PC-9 (cell line): ENCODE measurements at regions not wholly inside any gene's neighbourhood (a gene's known extent, or its start where the extent isn't known, plus 50 kb on each side); places are given as distances from the start of the nearest gene placed in this dataset.

ENCODE experiments used
- BruUV-seq: library from RNA; stranded (reverse); fragments of 400-500 nt; replicated peaks from 2 replicates; lab custom pipeline; 2021; lab: Mats Ljungman, UMichigan
- CTCF ChIA-PET: fragments of 300-600 bp; sonication (Branson Sonifier 250); formaldehyde crosslinking; loops from one replicate; lab custom pipeline; 2022; ENCODE audit warnings: antibody characterized with exemption; lab: Charles Lee
- POLR2A ChIA-PET: fragments of 300-600 bp; sonication (Branson Sonifier 250); formaldehyde crosslinking; loops from one replicate; lab custom pipeline; 2022; ENCODE audit warnings: antibody characterized with exemption; ENCODE audit not compliant: unreplicated experiment; lab: Charles Lee
- DNase-seq, 2 experiments: peaks; one replicate each; pipeline versions ENCODE4 v3.0.0 to v3.0.0-alpha.2; 2015 to 2022; ENCODE audit warnings: mixed read lengths in 1 of 2
- H2AFZ ChIP-seq: fragments of 200-600 bp; sonication (generic); 2 replicates; pipeline ENCODE4 v1.8.1; 2017; ENCODE audit warnings: antibody characterized with exemption
- H3F3A ChIP-seq: fragments of 200-600 bp; sonication (generic); 2 replicates; pipeline ENCODE4 v1.8.1; 2017; ENCODE audit warnings: antibody characterized with exemption, mild to moderate bottlenecking, low read depth; ENCODE audit not compliant: insufficient read depth
- H3K27ac ChIP-seq: fragments of 200-600 bp; sonication (generic); 2 replicates; pipeline ENCODE4 v1.6.1; 2016; ENCODE audit warnings: mixed run types
- H3K27me3 ChIP-seq: fragments of 200-600 bp; sonication (generic); 2 replicates; pipeline ENCODE4 v1.6.1; 2016; ENCODE audit warnings: low read depth, mixed run types; ENCODE audit not compliant: insufficient read depth
- H3K36me3 ChIP-seq: fragments of 200-600 bp; sonication (generic); 2 replicates; pipeline ENCODE4 v1.6.1; 2016; ENCODE audit warnings: low read depth, mixed run types
- H3K4me1 ChIP-seq: fragments of 200-600 bp; sonication (generic); replicated peaks from 2 replicates; pipeline ENCODE4 v1.6.1; 2016; ENCODE audit warnings: mixed run types; ENCODE audit not compliant: insufficient read depth
- H3K4me2 ChIP-seq: fragments of 200-600 bp; sonication (generic); 2 replicates; pipeline ENCODE4 v1.6.1; 2017; ENCODE audit warnings: mixed run types
- H3K4me3 ChIP-seq: fragments of 200-600 bp; sonication (generic); 2 replicates; pipeline ENCODE4 v1.6.1; 2016; ENCODE audit warnings: mixed run types
- H3K79me2 ChIP-seq: fragments of 200-600 bp; sonication (generic); 2 replicates; pipeline ENCODE4 v1.6.1; 2017; ENCODE audit warnings: low read depth, mixed run types
- H3K9me2 ChIP-seq: fragments of 200-600 bp; sonication (generic); 2 replicates; pipeline ENCODE4 v1.8.1; 2017; ENCODE audit warnings: mild to moderate bottlenecking; ENCODE audit not compliant: insufficient read depth
- H3K9me3 ChIP-seq: fragments of 200-600 bp; sonication (generic); 2 replicates; pipeline ENCODE4 v1.8.1; 2016; ENCODE audit warnings: low read depth; ENCODE audit not compliant: insufficient read depth
- H4K20me1 ChIP-seq: fragments of 200-600 bp; sonication (generic); 2 replicates; pipeline ENCODE4 v1.8.1; 2017; ENCODE audit not compliant: insufficient read depth
- EZH2 ChIP-seq: fragments of 200-600 bp; sonication (generic); IDR thresholded peaks from 2 replicates; pipeline ENCODE4 v1.8.0; 2017; ENCODE audit warnings: antibody characterized with exemption, low read depth
- intact Hi-C: fragments of 100-400 bp; cut with micrococcal nuclease; formaldehyde crosslinking; loops from one replicate; pipeline ENCODE4 v1.10.0; 2022; ENCODE audit not compliant: unreplicated experiment
- TF ChIP-seq, protein P1 (sequence below): fragments of 200-600 bp; sonication (generic); conservative IDR thresholded peaks from 2 replicates; pipeline ENCODE4 v1.6.1; 2017; ENCODE audit warnings: mixed run types, antibody characterized with exemption, mild to moderate bottlenecking, moderate library complexity

DNA sequence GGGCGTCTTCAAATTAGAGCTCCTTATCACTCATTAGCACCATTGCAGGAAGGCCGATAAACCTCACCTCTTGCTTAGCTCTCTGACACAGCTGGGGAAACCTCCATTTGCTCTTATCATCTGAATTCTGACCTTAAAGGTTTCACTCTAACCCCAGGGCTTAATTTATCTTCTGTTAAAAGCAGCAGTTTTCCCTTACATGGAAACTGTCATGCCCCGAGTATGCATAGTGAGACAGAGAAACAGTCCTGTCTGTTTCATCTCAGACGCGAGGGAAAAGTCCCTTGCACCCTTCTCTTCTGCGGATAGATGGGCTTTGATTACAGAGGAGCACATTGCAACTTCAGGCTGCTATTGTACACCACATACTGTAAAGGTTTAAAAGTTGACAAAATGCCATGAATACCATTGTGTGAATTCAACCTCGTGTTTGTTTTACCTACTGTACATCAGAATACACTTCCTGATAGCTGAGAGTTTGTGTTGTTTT is 191.5 kb upstream of the BMP2 start:
- Histone ChIP-seq H3K4me1 (no peaks in the 10 kb centered on the region), H3K9me3 (no peaks in the 10 kb centered on the region), H3K79me2 (no peaks in the 10 kb centered on the region), H3K36me3 (no peaks in the 10 kb centered on the region), H4K20me1 (no peaks in the 10 kb centered on the region), H3K4me2 (peak overlapping the region; percentile 31; the same call in 1 of the 2 replicates), H3K4me3 (no peak overlapping the region), H2AFZ (no peak overlapping the region), H3K27ac (no peak overlapping the region), H3K9me2 (no peaks in the 10 kb centered on the region), H3K27me3 (no peaks in the 10 kb centered on the region), H3F3A (no peaks in the 10 kb centered on the region)
- DNase-seq = no peak
- ChIA-PET CTCF (no interaction called here), POLR2A (no interaction called here)
- intact Hi-C loops = no loop called here
- no TSS peak for BruUV-seq
- TF ChIP-seq EZH2 = no peak
- TF ChIP-seq, protein P1, sequence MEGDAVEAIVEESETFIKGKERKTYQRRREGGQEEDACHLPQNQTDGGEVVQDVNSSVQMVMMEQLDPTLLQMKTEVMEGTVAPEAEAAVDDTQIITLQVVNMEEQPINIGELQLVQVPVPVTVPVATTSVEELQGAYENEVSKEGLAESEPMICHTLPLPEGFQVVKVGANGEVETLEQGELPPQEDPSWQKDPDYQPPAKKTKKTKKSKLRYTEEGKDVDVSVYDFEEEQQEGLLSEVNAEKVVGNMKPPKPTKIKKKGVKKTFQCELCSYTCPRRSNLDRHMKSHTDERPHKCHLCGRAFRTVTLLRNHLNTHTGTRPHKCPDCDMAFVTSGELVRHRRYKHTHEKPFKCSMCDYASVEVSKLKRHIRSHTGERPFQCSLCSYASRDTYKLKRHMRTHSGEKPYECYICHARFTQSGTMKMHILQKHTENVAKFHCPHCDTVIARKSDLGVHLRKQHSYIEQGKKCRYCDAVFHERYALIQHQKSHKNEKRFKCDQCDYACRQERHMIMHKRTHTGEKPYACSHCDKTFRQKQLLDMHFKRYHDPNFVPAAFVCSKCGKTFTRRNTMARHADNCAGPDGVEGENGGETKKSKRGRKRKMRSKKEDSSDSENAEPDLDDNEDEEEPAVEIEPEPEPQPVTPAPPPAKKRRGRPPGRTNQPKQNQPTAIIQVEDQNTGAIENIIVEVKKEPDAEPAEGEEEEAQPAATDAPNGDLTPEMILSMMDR = no peak

DNA sequence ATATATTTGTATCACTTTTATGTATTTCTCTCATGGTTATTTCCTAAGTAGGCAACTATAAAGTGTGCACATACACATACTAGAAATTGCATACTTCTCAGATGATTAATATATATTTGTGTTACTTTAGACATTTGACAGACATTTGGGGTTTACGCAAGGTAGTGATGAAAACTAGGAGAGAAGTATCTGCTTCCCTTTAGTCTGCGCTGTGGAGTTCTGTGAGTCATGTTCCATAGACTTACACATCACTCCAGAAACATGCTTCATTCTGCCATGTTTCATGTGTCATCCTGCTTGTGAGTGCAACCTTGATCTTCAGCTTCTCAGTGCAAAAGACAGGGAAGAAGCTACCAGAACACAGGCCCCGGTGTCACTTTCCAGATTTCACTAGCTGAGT is 200.7 kb upstream of the BMP2 start:
- no peaks in the 10 kb centered on the region for H3K36me3 ChIP-seq
- H3K79me2 ChIP-seq = no peaks in the 10 kb centered on the region
- H3K9me2 ChIP-seq = no peaks in the 10 kb centered on the region
- no peak overlapping the region for H3K27ac ChIP-seq
- no peak overlapping the region for H3K4me2 ChIP-seq
- BruUV-seq = no TSS peak
- no peaks in the 10 kb centered on the region for H3K4me1 ChIP-seq
- H3F3A ChIP-seq = no peaks in the 10 kb centered on the region
- H2AFZ ChIP-seq = no peak overlapping the region
- ChIA-PET POLR2A (no interaction called here), CTCF (no interaction called here)
- TF ChIP-seq EZH2 = no peak
- TF ChIP-seq, protein P1 = no peak
- DNase-seq = no peak
- intact Hi-C loops = no loop called here
- H3K4me3 ChIP-seq = no peak overlapping the region
- H3K9me3 ChIP-seq = no peaks in the 10 kb centered on the region
- H4K20me1 ChIP-seq = no peaks in the 10 kb centered on the region
- no peaks in the 10 kb centered on the region for H3K27me3 ChIP-seq

DNA sequence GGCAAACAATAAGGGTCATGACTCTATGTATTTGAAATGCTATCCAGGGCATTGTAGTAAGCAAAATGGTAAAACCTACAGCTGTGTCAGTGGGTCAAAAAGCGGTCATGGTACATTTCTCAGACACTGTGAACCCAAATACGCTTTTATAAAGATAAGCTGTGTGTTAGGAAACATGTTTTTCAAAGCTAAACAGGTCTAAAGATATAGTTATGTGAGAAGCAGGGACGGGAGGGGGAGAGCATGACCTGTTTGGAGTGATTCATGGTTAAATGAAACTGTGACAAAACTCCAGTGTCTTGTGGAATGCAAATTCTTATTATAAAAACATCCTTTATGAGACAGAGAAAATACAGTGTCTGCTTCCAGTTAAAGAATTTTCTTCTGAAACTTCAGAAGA is 205.4 kb upstream of the BMP2 start:
- no peaks in the 10 kb centered on the region for H3F3A ChIP-seq
- no peaks in the 10 kb centered on the region for H3K79me2 ChIP-seq
- no peak for DNase-seq
- H3K9me2 ChIP-seq = no peaks in the 10 kb centered on the region
- intact Hi-C loops = no loop called here
- no peaks in the 10 kb centered on the region for H4K20me1 ChIP-seq
- H2AFZ ChIP-seq = no peak overlapping the region
- no peak overlapping the region for H3K4me3 ChIP-seq
- H3K27ac ChIP-seq = no peak overlapping the region
- H3K27me3 ChIP-seq = no peaks in the 10 kb centered on the region
- H3K9me3 ChIP-seq = no peaks in the 10 kb centered on the region
- 0 out of 2 replicates have a peak overlapping the region, but pooled peaks have one; percentile 58 for H3K4me2 ChIP-seq
- BruUV-seq = no TSS peak
- CTCF ChIA-PET = no interaction called here
- POLR2A ChIA-PET = no interaction called here
- no peaks in the 10 kb centered on the region for H3K36me3 ChIP-seq
- no peaks in the 10 kb centered on the region for H3K4me1 ChIP-seq
- TF ChIP-seq, protein P1 = no peak
- TF ChIP-seq EZH2 = no peak
